ENCODE measurements at regions not wholly inside any gene's neighbourhood (a gene's known extent, or its start where the extent isn't known, plus 50 kb on each side); places are given as distances from the start of the nearest gene placed in this dataset.

- TF ChIP-seq CTCF (IDR thresholded peaks at IDR 0.05; ENCODE audit: low read depth, low read length, missing input control): no peak
- no peak for TF ChIP-seq YY1 (IDR thresholded peaks at IDR 0.05)
- no peak for TF ChIP-seq REST (IDR thresholded peaks at IDR 0.05)
- no peak for TF ChIP-seq SP1 (IDR thresholded peaks at IDR 0.05)
- TF ChIP-seq EGR1 (IDR thresholded peaks at IDR 0.05; ENCODE audit: low read depth in 2 of 2): no peak
- TF ChIP-seq JUND (IDR thresholded peaks at IDR 0.05): no peak
- TF ChIP-seq MAX (IDR thresholded peaks at IDR 0.05): no peak
- no peak for TF ChIP-seq FOXA1 (IDR thresholded peaks at IDR 0.05)
- no peak for TF ChIP-seq ATF3 (IDR thresholded peaks at IDR 0.05)
- no peak for TF ChIP-seq RAD21 (IDR thresholded peaks at IDR 0.05)
- TF ChIP-seq ZBTB33 (IDR thresholded peaks at IDR 0.05): no peak
- no peak for TF ChIP-seq HNF4G (IDR thresholded peaks at IDR 0.05)
Observed at GRCh38 chr11:114775875-114776621, 97.7 kb downstream of the NXPE2 start.
